Esophagus squamous epithelium (tissue), 5 donors: ENCODE measurements at regions not wholly inside any gene's neighbourhood (a gene's known extent, or its start where the extent isn't known, plus 50 kb on each side); places are given as distances from the start of the nearest gene placed in this dataset.

Source experiments
- DNase-seq: peaks from one replicate; lab custom pipeline; 2025; lab: John Stamatoyannopoulos, UW
- H3K27ac ChIP-seq, 4 donors: fragments of 200-600 bp; sonication (generic); one replicate each; pipeline ENCODE4 v1.5.1; 2016 to 2019; ENCODE audit warnings: mild to moderate bottlenecking in 1 of 4
- H3K27me3 ChIP-seq, 4 donors: fragments of 200-600 bp; sonication (generic); 1 replicate in 3 of 4; 2 replicates in 1 of 4; pipeline versions ENCODE4 v1.5.1 to v1.6.0; 2017 to 2021; ENCODE audit warnings: antibody characterized with exemption in 1 of 4
- H3K36me3 ChIP-seq, 3 donors: fragments of 200-600 bp; sonication (generic); one replicate each; pipeline ENCODE4 v1.5.1; 2016 to 2019
- H3K4me1 ChIP-seq, 3 donors: fragments of 200-600 bp; sonication (generic); one replicate each; pipeline ENCODE4 v1.5.1; 2017 to 2019
- H3K4me3 ChIP-seq, 4 donors: fragments of 200-600 bp; sonication (generic); 1 replicate in 3 of 4; 2 replicates in 1 of 4; pipeline ENCODE4 v1.5.1; 2016 to 2019; ENCODE audit warnings: mild to moderate bottlenecking in 2 of 4, moderate library complexity in 1 of 4
- H3K9me3 ChIP-seq, 3 donors: fragments of 200-600 bp; sonication (generic); one replicate each; pipeline ENCODE4 v1.5.1; 2016 to 2019
- CTCF ChIP-seq, 6 experiments: fragments of 450-650 bp in 4 of 6; fragments of 200-600 bp in 2 of 6; sonication (generic) in 2 of 6; IDR thresholded peaks; one replicate each; pipeline ENCODE4 v1.5.1; 2016 to 2019; ENCODE audit warnings: antibody characterized with exemption in 6 of 6, mild to moderate bottlenecking in 4 of 6, moderate library complexity in 4 of 6
- POLR2A ChIP-seq, 4 donors: fragments of 450-650 bp; IDR thresholded peaks; one replicate each; pipeline ENCODE4 v1.6.1; 2017; ENCODE audit warnings: antibody characterized with exemption in 4 of 4, mild to moderate bottlenecking in 4 of 4, moderate library complexity in 3 of 4
- WGBS, 2 donors: methylation state at CpG; one replicate each; pipeline ENCODE4 v1.1.5; 2018; 5-methylcytosine and 5-hydroxymethylcytosine counted together
- intact Hi-C: fragments of 100-400 bp; cut with DNase I; formaldehyde crosslinking; loops from one replicate; pipeline ENCODE4 v1.15.0; 2022
- donor health status: DM: yes; HTN: yes; CAD: no.

- H3K4me3 ChIP-seq = no peak overlapping the region
- no peaks in the 10 kb centered on the region for H3K36me3 ChIP-seq
- TF ChIP-seq POLR2A (IDR thresholded peaks at IDR 0.05) (no peak), CTCF (IDR thresholded peaks at IDR 0.05) (no peak)
- intact Hi-C loops = no loop called here
- H3K27me3 ChIP-seq = no peaks in the 10 kb centered on the region
- no peaks in the 10 kb centered on the region for H3K4me1 ChIP-seq
- no peaks in the 10 kb centered on the region for H3K9me3 ChIP-seq
- no peak overlapping the region for H3K27ac ChIP-seq
- DNase-seq = no peak
Measured at GRCh38 chr20:43857127-43857526, 57.5 kb upstream of the TOX2 start.

GRCh38 chr20:43855803-43856202, 58.8 kb upstream of the TOX2 start:
- Histone ChIP-seq H3K27me3 (no peaks in the 10 kb centered on the region), H3K4me1 (peaks cover 0 to 5% (median 0%) of the 10 kb centered on the region in 3 donors), H3K9me3 (no peaks in the 10 kb centered on the region), H3K4me3 (no peak overlapping the region), H3K36me3 (no peaks in the 10 kb centered on the region), H3K27ac (no peak overlapping the region)
- intact Hi-C loops = no loop called here
- TF ChIP-seq POLR2A (IDR thresholded peaks at IDR 0.05) (no peak), CTCF (IDR thresholded peaks at IDR 0.05) (no peak)
- no peak for DNase-seq
- WGBS, 2 donors = 86 to 89% methylated on average over 1 of the region's 1 CpG

GRCh38 chr20:43853918-43854317, 60.7 kb upstream of the TOX2 start:
- WGBS, 2 donors = 88 to 98% methylated on average over 6 of the region's 6 CpGs
- peaks cover 3 to 24% (median 8%) of the 10 kb centered on the region in 3 donors for H3K4me1 ChIP-seq
- no peak overlapping the region for H3K27ac ChIP-seq
- no peaks in the 10 kb centered on the region for H3K27me3 ChIP-seq
- no peaks in the 10 kb centered on the region for H3K36me3 ChIP-seq
- no peaks in the 10 kb centered on the region for H3K9me3 ChIP-seq
- no peak overlapping the region for H3K4me3 ChIP-seq
- DNase-seq = no peak
- TF ChIP-seq CTCF (IDR thresholded peaks at IDR 0.05) (no peak), POLR2A (IDR thresholded peaks at IDR 0.05) (no peak)
- intact Hi-C loops = no loop called here

- no peak for TF ChIP-seq POLR2A (IDR thresholded peaks at IDR 0.05)
- TF ChIP-seq CTCF (IDR thresholded peaks at IDR 0.05) = no peak
- intact Hi-C loops = no loop called here
- DNase-seq = no peak
- no peak overlapping the region for H3K4me3 ChIP-seq
- H3K27me3 ChIP-seq = no peaks in the 10 kb centered on the region
- H3K9me3 ChIP-seq = no peaks in the 10 kb centered on the region
- no peak overlapping the region for H3K27ac ChIP-seq
- 69 to 85% methylated on average over 2 to 9 of the region's 9 CpGs for WGBS, 2 donors
- peaks cover 3 to 29% (median 8%) of the 10 kb centered on the region in 3 donors for H3K4me1 ChIP-seq
- no peaks in the 10 kb centered on the region for H3K36me3 ChIP-seq
Measured at GRCh38 chr20:43853174-43853803, 61.4 kb upstream of the TOX2 start.

GRCh38 chr20:43849496-43850186, 65.0 kb upstream of the TOX2 start:
- 57 to 65% methylated on average over 9 to 13 of the region's 13 CpGs for WGBS, 2 donors
- intact Hi-C loops = no loop called here
- no peak for DNase-seq

More at GRCh38 chr20:43849496-43850186, 65.0 kb upstream of the TOX2 start:
- Histone ChIP-seq H3K27me3 (no peaks in the 10 kb centered on the region), H3K36me3 (no peaks in the 10 kb centered on the region), H3K4me3 (no peak overlapping the region), H3K9me3 (no peaks in the 10 kb centered on the region), H3K27ac (peak overlapping the region; percentile 70 to 89 (median 85)), H3K4me1 (peaks cover 3 to 47% (median 8%) of the 10 kb centered on the region in 3 donors)
- TF ChIP-seq CTCF (IDR thresholded peaks at IDR 0.05) (no peak), POLR2A (IDR thresholded peaks at IDR 0.05) (no peak)
